DND-41 (cell line): ENCODE measurements at regions not wholly inside any gene's neighbourhood (a gene's known extent, or its start where the extent isn't known, plus 50 kb on each side); places are given as distances from the start of the nearest gene placed in this dataset.

ENCODE experiments used
- EZH2 ChIP-seq: IDR thresholded peaks from 3 replicates; pipeline ENCODE4 v1.6.1; 2012; ENCODE audit warnings: borderline replicate concordance, low read depth, mild to moderate bottlenecking, moderate library complexity, low read length, inconsistent platforms; ENCODE audit not compliant: severe bottlenecking
- TF ChIP-seq, protein P1 (sequence below): IDR thresholded peaks from 2 replicates; pipeline ENCODE4 v1.5.1; 2012; ENCODE audit warnings: borderline replicate concordance, low read length, moderate library complexity, mild to moderate bottlenecking; ENCODE audit not compliant: poor library complexity, severe bottlenecking; ENCODE audit errors: extremely low read depth

DNA sequence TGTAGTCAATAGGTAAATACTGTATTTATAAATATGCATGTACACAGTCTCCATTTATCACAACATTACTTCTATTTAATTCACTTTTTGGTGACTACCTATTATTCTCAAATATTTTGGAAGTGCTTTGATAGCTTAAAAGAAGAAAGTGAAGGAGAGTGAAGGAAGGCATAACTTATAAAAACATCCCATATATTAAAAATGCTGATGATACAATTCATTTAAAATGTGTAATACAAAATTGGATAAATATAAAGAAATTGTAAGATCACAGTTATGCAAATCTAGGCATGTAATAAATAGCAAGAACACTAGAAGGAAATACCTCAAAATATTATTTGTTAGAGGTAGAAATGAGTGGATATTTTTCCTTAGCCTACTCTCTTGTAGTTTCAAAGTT lies 111.6 kb upstream of the ADTRP start:
- no peak for TF ChIP-seq EZH2
- TF ChIP-seq, protein P1, sequence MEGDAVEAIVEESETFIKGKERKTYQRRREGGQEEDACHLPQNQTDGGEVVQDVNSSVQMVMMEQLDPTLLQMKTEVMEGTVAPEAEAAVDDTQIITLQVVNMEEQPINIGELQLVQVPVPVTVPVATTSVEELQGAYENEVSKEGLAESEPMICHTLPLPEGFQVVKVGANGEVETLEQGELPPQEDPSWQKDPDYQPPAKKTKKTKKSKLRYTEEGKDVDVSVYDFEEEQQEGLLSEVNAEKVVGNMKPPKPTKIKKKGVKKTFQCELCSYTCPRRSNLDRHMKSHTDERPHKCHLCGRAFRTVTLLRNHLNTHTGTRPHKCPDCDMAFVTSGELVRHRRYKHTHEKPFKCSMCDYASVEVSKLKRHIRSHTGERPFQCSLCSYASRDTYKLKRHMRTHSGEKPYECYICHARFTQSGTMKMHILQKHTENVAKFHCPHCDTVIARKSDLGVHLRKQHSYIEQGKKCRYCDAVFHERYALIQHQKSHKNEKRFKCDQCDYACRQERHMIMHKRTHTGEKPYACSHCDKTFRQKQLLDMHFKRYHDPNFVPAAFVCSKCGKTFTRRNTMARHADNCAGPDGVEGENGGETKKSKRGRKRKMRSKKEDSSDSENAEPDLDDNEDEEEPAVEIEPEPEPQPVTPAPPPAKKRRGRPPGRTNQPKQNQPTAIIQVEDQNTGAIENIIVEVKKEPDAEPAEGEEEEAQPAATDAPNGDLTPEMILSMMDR: no peak
